HepG2 (cell line): ENCODE measurements at regions not wholly inside any gene's neighbourhood (a gene's known extent, or its start where the extent isn't known, plus 50 kb on each side); places are given as distances from the start of the nearest gene placed in this dataset.

Experiments
- ATAC-seq: fragments of 200-7000 bp; cut with Tn5 transposase; 3 replicates; pipeline ENCODE4 v1.9.1; 2020; ENCODE audit warnings: mild to moderate bottlenecking, moderate library complexity
- BruUV-seq: library from RNA; stranded (reverse); fragments of 400-500 nt; replicated peaks from 2 replicates; lab custom pipeline; 2021; lab: Mats Ljungman, UMichigan
- CTCF ChIA-PET: fragments of 300-600 bp; formaldehyde crosslinking; extraction: SDS; loops from one replicate; lab custom pipeline; 2021; ENCODE audit warnings: low total read pairs, inconsistent platforms, low intra/inter-chr PET ratio; lab: Yijun Ruan, JAX
- POLR2A ChIA-PET: fragments of 350-600 bp; sonication (Branson Sonifier 250); formaldehyde crosslinking; loops from one replicate; lab custom pipeline; 2020; ENCODE audit warnings: antibody characterized with exemption, inconsistent platforms; lab: Yijun Ruan, JAX
- DNase-seq: peaks from one replicate; pipeline ENCODE4 v3.0.0-alpha.2; 2015; ENCODE audit warnings: low spot score
- FAIRE-seq: peaks from 3 replicates; lab custom pipeline; 2011; peaks lifted over from hg19 to GRCh38; lab: Jason Lieb, UNC
- H2AFZ ChIP-seq: one replicate; pipeline ENCODE4 v1.6.1; 2011; ENCODE audit warnings: low read length, inconsistent platforms
- H3K27ac ChIP-seq: fragments of 300-600 bp; 3 replicates; pipeline ENCODE4 v1.8.0; 2011; ENCODE audit warnings: mixed run types, mild to moderate bottlenecking, mixed read lengths, low read length, inconsistent platforms; ENCODE audit not compliant: insufficient read depth; ENCODE audit errors: extremely low read length
- H3K27me3 ChIP-seq, 2 experiments: fragments of 200-600 bp in 1 of 2; 2 replicates in 1 of 2; 3 replicates in 1 of 2; pipeline versions ENCODE4 v1.6.0 to v1.8.0; 2011; ENCODE audit warnings: low read length in 2 of 2, mild to moderate bottlenecking in 2 of 2, moderate library complexity in 2 of 2, inconsistent platforms in 1 of 2; ENCODE audit not compliant: insufficient read depth in 2 of 2, control insufficient read depth in 1 of 2
- H3K36me3 ChIP-seq, 2 experiments: fragments of 200-600 bp in 1 of 2; replicated peaks in 1 of 2; 2 replicates in 1 of 2; 3 replicates in 1 of 2; pipeline versions ENCODE4 v1.5.1 to v1.8.0; 2011; ENCODE audit warnings: low read length in 2 of 2, inconsistent platforms in 1 of 2; ENCODE audit not compliant: insufficient read depth in 2 of 2, control insufficient read depth in 1 of 2
- H3K4me1 ChIP-seq: 2 replicates; pipeline ENCODE4 v1.5.1; 2012; ENCODE audit warnings: low read length, inconsistent platforms; ENCODE audit not compliant: insufficient read depth
- H3K4me2 ChIP-seq: 2 replicates; pipeline ENCODE4 v1.6.0; 2011; ENCODE audit warnings: low read depth, low read length, inconsistent platforms
- H3K4me3 ChIP-seq, 3 experiments: fragments of 200-600 bp in 1 of 3; sonication (generic), shearing (Covaris generic) in 1 of 3; replicated peaks in 1 of 3; 2 replicates each; pipeline ENCODE4 v1.5.1; 2011 to 2016; ENCODE audit warnings: low read length in 3 of 3, inconsistent platforms in 2 of 3, low read depth in 2 of 3, mild to moderate bottlenecking in 2 of 3, control low read depth in 1 of 3, mixed read lengths in 1 of 3; ENCODE audit not compliant: insufficient read depth in 1 of 3
- H3K79me2 ChIP-seq: one replicate; pipeline ENCODE4 v1.6.1; 2011; ENCODE audit warnings: low read length, inconsistent platforms; ENCODE audit not compliant: insufficient read depth
- H3K9ac ChIP-seq: 2 replicates; pipeline ENCODE4 v1.6.0; 2011; ENCODE audit warnings: mild to moderate bottlenecking, low read depth, low read length, inconsistent platforms; ENCODE audit not compliant: insufficient read depth
- H3K9me3 ChIP-seq: 2 replicates; pipeline ENCODE4 v1.5.1; 2012; ENCODE audit warnings: mild to moderate bottlenecking, low read length
- H4K20me1 ChIP-seq: 2 replicates; pipeline ENCODE4 v1.6.0; 2011; ENCODE audit warnings: inconsistent platforms, mild to moderate bottlenecking, low read length, moderate library complexity; ENCODE audit not compliant: insufficient read depth
- CBFB ChIP-seq: sonication (generic); formaldehyde crosslinking; IDR thresholded peaks from 2 replicates; pipeline ENCODE4 v1.4.0; 2020; ENCODE audit warnings: missing genetic modification reagents
- FUBP1 ChIP-seq: sonication (generic); formaldehyde crosslinking; IDR thresholded peaks from 2 replicates; pipeline ENCODE4 v1.5.1; 2020; ENCODE audit warnings: missing genetic modification reagents, mild to moderate bottlenecking, borderline replicate concordance
- MAFF ChIP-seq: IDR thresholded peaks from 2 replicates; pipeline ENCODE4 v1.6.1; 2011; ENCODE audit warnings: low read depth, low read length, improper control_type of control experiment
- RARA ChIP-seq: IDR thresholded peaks from 2 replicates; pipeline ENCODE4 v1.6.1; 2016; ENCODE audit warnings: missing genetic modification reagents, missing compliant biosample characterization
- SIX4 ChIP-seq: sonication (generic); formaldehyde crosslinking; IDR thresholded peaks from 2 replicates; pipeline ENCODE4 v1.4.0; 2020; ENCODE audit warnings: missing genetic modification reagents
- SMAD9 ChIP-seq: sonication (generic); formaldehyde crosslinking; IDR thresholded peaks from 2 replicates; pipeline ENCODE4 v1.5.1; 2020; ENCODE audit warnings: mild to moderate bottlenecking, missing genetic modification reagents
- TCF12 ChIP-seq, 2 experiments: fragments of 450-650 bp in 1 of 2; sonication (generic) in 1 of 2; formaldehyde crosslinking in 1 of 2; IDR thresholded peaks; 2 replicates each; pipeline versions ENCODE4 v1.6.1 to v1.8.0; 2017 to 2022; ENCODE audit warnings: antibody characterized with exemption in 1 of 2, mild to moderate bottlenecking in 1 of 2, missing genetic modification reagents in 1 of 2, moderate library complexity in 1 of 2
- ZNF142 ChIP-seq: sonication (generic); formaldehyde crosslinking; IDR thresholded peaks from 2 replicates; pipeline ENCODE4 v1.4.0; 2020; ENCODE audit warnings: missing genetic modification reagents
- ZNF264 ChIP-seq: sonication (generic); formaldehyde crosslinking; IDR thresholded peaks from 2 replicates; pipeline ENCODE4 v1.4.0; 2020; ENCODE audit warnings: missing genetic modification reagents
- ZNF337 ChIP-seq: sonication (generic); formaldehyde crosslinking; IDR thresholded peaks from 2 replicates; pipeline ENCODE4 v1.5.1; 2020; ENCODE audit warnings: missing genetic modification reagents, low read depth, mild to moderate bottlenecking, borderline replicate concordance
- ZNF431 ChIP-seq: sonication (generic); formaldehyde crosslinking; IDR thresholded peaks from 2 replicates; pipeline ENCODE4 v1.9.0; 2022; ENCODE audit warnings: missing genetic modification reagents, low read depth, mild to moderate bottlenecking, borderline replicate concordance
- ZNF782 ChIP-seq: sonication (generic); formaldehyde crosslinking; IDR thresholded peaks from 2 replicates; pipeline ENCODE4 v1.4.0; 2020; ENCODE audit warnings: missing genetic modification reagents, mild to moderate bottlenecking, borderline replicate concordance
- ZZZ3 ChIP-seq: sonication (generic); formaldehyde crosslinking; IDR thresholded peaks from 2 replicates; pipeline ENCODE4 v1.4.0; 2020; ENCODE audit warnings: missing genetic modification reagents, mild to moderate bottlenecking, borderline replicate concordance
- WGBS: methylation state at CpG from one replicate; pipeline ENCODE4 v1.1.6; 2017; ENCODE audit warnings: low lambda C conversion rate; 5-methylcytosine and 5-hydroxymethylcytosine counted together
- in situ Hi-C: cut with HindIII; loops from 2 replicates; pipeline ENCODE4 v1.10.0; 2017; ENCODE audit warnings: low pct_unique_long_range_greater_than_20kb; ENCODE audit not compliant: extremely low pct_ligation_motif_present
- intact Hi-C: fragments of 100-400 bp; cut with micrococcal nuclease; formaldehyde crosslinking; loops from one replicate; pipeline ENCODE4 v1.10.0; 2022; ENCODE audit not compliant: unreplicated experiment

- ChIA-PET POLR2A (no interaction called here), CTCF (no interaction called here)
- H3K36me3 ChIP-seq = no peaks in the 10 kb centered on the region
- in situ Hi-C loops = no loop called here
- H4K20me1 ChIP-seq = no peaks in the 10 kb centered on the region
- intact Hi-C loops = no loop called here
- no peak overlapping the region for H3K4me3 ChIP-seq
- H2AFZ ChIP-seq = no peak overlapping the region
- H3K4me2 ChIP-seq = no peak overlapping the region
- H3K79me2 ChIP-seq = no peaks in the 10 kb centered on the region
- WGBS = 67% methylated on average over 22 of the region's 31 CpGs
- H3K4me1 ChIP-seq = peaks cover 17% of the 10 kb centered on the region
- DNase-seq (no peak), FAIRE-seq (no peak), ATAC-seq (no peak)
- no peak overlapping the region for H3K9ac ChIP-seq
- H3K27me3 ChIP-seq = peaks cover 2 to 9% of the 10 kb centered on the region in 2 experiments; a peak in 3 of 5 replicates
- H3K27ac ChIP-seq = no peak overlapping the region
- peaks cover 9% of the 10 kb centered on the region for H3K9me3 ChIP-seq
- TF ChIP-seq TCF12 (IDR thresholded peaks at IDR 0.05) (no peak), TCF12 (CRISPR knock-in tag; IDR thresholded peaks at IDR 0.05) (no peak), ZNF142 (no peak), RARA (CRISPR knock-in tag) (no peak), ZNF337 (CRISPR knock-in tag) (no peak), CBFB (CRISPR knock-in tag) (no peak), ZNF782 (no peak), ZNF264 (CRISPR knock-in tag) (no peak), MAFF (no peak), FUBP1 (CRISPR knock-in tag) (no peak), ZZZ3 (no peak), SIX4 (no peak), SMAD9 (no peak), ZNF431 (CRISPR knock-in tag) (no peak)
- no TSS peak for BruUV-seq
Measured at GRCh38 chr15:69876064-69876940, 221.4 kb downstream of the TLE3 start.
